Mesenchymal stem cell (in vitro differentiated cells and primary cell): ENCODE measurements at regions not wholly inside any gene's neighbourhood (a gene's known extent, or its start where the extent isn't known, plus 50 kb on each side); places are given as distances from the start of the nearest gene placed in this dataset.

Source experiments
- DNase-seq: peaks from one replicate; pipeline ENCODE4 v3.0.0-alpha.2; 2013
- H2AFZ ChIP-seq: one replicate; pipeline ENCODE4 v1.6.1; 2013; ENCODE audit warnings: low read depth, mild to moderate bottlenecking, control low read depth, inconsistent platforms, low read length, moderate library complexity
- H2AK5ac ChIP-seq: 2 replicates; pipeline ENCODE4 v1.6.1; 2013; ENCODE audit warnings: low read length, moderate library complexity, mild to moderate bottlenecking, inconsistent platforms; ENCODE audit not compliant: severe bottlenecking
- H2BK120ac ChIP-seq: one replicate; pipeline ENCODE4 v1.6.1; 2013; ENCODE audit warnings: low read depth, mild to moderate bottlenecking, inconsistent platforms, low read length, moderate library complexity
- H2BK12ac ChIP-seq, 2 experiments: one replicate each; pipeline ENCODE4 v1.6.1; 2013; ENCODE audit warnings: inconsistent platforms in 2 of 2, low read length in 2 of 2, mild to moderate bottlenecking in 2 of 2, moderate library complexity in 2 of 2, control low read depth in 1 of 2
- H2BK15ac ChIP-seq: one replicate; pipeline ENCODE4 v1.6.1; 2013; ENCODE audit warnings: mild to moderate bottlenecking, low read depth, inconsistent platforms; ENCODE audit not compliant: poor library complexity, severe bottlenecking
- H2BK5ac ChIP-seq: 2 replicates; pipeline ENCODE4 v1.6.1; 2013; ENCODE audit warnings: low read depth, mild to moderate bottlenecking, low read length, control low read depth, inconsistent platforms; ENCODE audit not compliant: poor library complexity, severe bottlenecking
- H3K14ac ChIP-seq, 2 experiments: one replicate each; pipeline ENCODE4 v1.6.1; 2013; ENCODE audit warnings: inconsistent platforms in 2 of 2, low read length in 2 of 2, control low read depth in 1 of 2, mild to moderate bottlenecking in 1 of 2, moderate library complexity in 1 of 2
- H3K18ac ChIP-seq, 2 experiments: one replicate each; pipeline ENCODE4 v1.6.1; 2013; ENCODE audit warnings: inconsistent platforms in 2 of 2, low read length in 2 of 2, control low read depth in 1 of 2, low read depth in 1 of 2, mild to moderate bottlenecking in 1 of 2
- H3K23ac ChIP-seq, 2 experiments: one replicate each; pipeline ENCODE4 v1.6.1; 2013; ENCODE audit warnings: inconsistent platforms in 2 of 2, low read length in 2 of 2, mild to moderate bottlenecking in 2 of 2, moderate library complexity in 2 of 2, control low read depth in 1 of 2
- H3K27ac ChIP-seq: 2 replicates; pipeline ENCODE4 v1.5.1; 2013; ENCODE audit warnings: mild to moderate bottlenecking, moderate library complexity, low read length, control low read depth, inconsistent platforms; ENCODE audit not compliant: poor library complexity, severe bottlenecking
- H3K27me3 ChIP-seq, 2 experiments: 2 replicates each; pipeline versions ENCODE4 v1.6.1 to v1.7.0; 2013; ENCODE audit warnings: low read length in 2 of 2, mild to moderate bottlenecking in 2 of 2, moderate library complexity in 2 of 2, control low read depth in 1 of 2, inconsistent platforms in 1 of 2; ENCODE audit not compliant: control insufficient read depth in 1 of 2, insufficient read depth in 1 of 2
- H3K36me3 ChIP-seq, 2 experiments: 2 replicates each; pipeline versions ENCODE4 v1.6.1 to v1.7.0; 2013; ENCODE audit warnings: low read length in 2 of 2, control low read depth in 1 of 2, inconsistent platforms in 1 of 2, low read depth in 1 of 2, mild to moderate bottlenecking in 1 of 2; ENCODE audit not compliant: insufficient read depth in 2 of 2, control insufficient read depth in 1 of 2
- H3K4ac ChIP-seq, 2 experiments: one replicate each; pipeline ENCODE4 v1.6.1; 2013; ENCODE audit warnings: inconsistent platforms in 2 of 2, low read length in 2 of 2, mild to moderate bottlenecking in 2 of 2, moderate library complexity in 2 of 2, control low read depth in 1 of 2, low read depth in 1 of 2
- H3K4me1 ChIP-seq: 2 replicates; pipeline ENCODE4 v1.6.1; 2013; ENCODE audit warnings: low read depth, low read length, control low read depth; ENCODE audit not compliant: control insufficient read depth, insufficient read depth
- H3K4me2 ChIP-seq: 2 replicates; pipeline ENCODE4 v1.6.1; 2013; ENCODE audit warnings: low read length, mild to moderate bottlenecking, inconsistent platforms; ENCODE audit not compliant: poor library complexity, severe bottlenecking
- H3K4me3 ChIP-seq, 2 experiments: 2 replicates each; pipeline versions ENCODE4 v1.5.1 to v1.7.0; 2013; ENCODE audit warnings: low read length in 2 of 2, mild to moderate bottlenecking in 2 of 2, control low read depth in 1 of 2, low read depth in 1 of 2; ENCODE audit not compliant: insufficient read depth in 1 of 2
- H3K79me1 ChIP-seq: replicated peaks from 2 replicates; pipeline ENCODE4 v1.6.1; 2013; ENCODE audit warnings: mild to moderate bottlenecking, control low read depth, low read length, inconsistent platforms; ENCODE audit not compliant: poor library complexity, severe bottlenecking
- H3K9ac ChIP-seq: 2 replicates; pipeline ENCODE4 v1.7.0; 2013; ENCODE audit warnings: mild to moderate bottlenecking, low read length, moderate library complexity
- H3K9me3 ChIP-seq: 2 replicates; pipeline ENCODE4 v1.7.0; 2013; ENCODE audit warnings: mild to moderate bottlenecking, low read length; ENCODE audit not compliant: control insufficient read depth
- H4K8ac ChIP-seq: one replicate; pipeline ENCODE4 v1.6.1; 2013; ENCODE audit warnings: inconsistent platforms, mild to moderate bottlenecking, low read length, moderate library complexity
- H4K91ac ChIP-seq: one replicate; pipeline ENCODE4 v1.6.1; 2013; ENCODE audit warnings: mild to moderate bottlenecking, low read length, inconsistent platforms
- WGBS: methylation state at CpG from one replicate; pipeline ENCODE4 v1.1.7; 2013; ENCODE audit warnings: mixed read lengths; 5-methylcytosine and 5-hydroxymethylcytosine counted together

DNA sequence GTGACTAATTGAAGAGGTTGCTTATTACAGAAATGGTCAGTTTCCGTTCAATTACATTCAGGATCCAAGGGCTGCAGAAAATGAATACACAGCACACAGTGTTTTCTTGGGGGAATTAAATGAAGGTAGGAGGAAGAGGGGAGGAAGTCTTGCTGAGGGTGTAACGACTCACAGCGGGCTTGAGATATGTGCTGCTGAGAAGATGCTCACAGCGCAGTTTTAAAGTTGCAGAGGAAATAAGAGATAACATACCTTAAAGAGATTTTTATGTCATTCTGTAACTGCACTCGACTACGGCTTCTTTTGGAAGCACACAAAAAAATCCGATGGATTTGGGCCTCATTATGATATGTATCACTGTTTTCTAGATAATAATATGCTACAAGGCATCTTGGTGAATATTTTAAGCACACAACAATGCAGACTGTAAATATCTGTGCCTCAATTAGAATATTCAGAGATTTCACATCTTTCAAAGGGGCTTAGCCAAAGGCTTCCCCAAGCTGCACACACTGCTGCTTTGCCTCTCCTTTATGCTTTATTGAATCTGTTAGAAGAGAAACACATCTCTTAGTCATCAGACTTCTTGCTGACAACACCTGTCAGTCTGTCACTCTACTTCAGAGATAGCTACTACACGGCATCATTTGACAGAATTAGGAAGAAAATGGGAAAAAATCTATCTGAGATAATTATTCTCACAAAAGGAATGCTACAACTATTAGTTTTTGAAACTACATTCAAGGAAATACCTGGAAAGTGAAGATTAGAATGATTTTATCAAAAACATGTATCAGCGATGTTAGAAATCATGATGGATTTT lies 773.2 kb downstream of the OTOL1 start:
- H3K27ac ChIP-seq = no peak overlapping the region
- H3K14ac ChIP-seq = no peak overlapping the region
- no peak overlapping the region for H2BK12ac ChIP-seq
- H3K4me1 ChIP-seq = no peaks in the 10 kb centered on the region
- H4K91ac ChIP-seq = no peak overlapping the region
- no peak overlapping the region for H3K18ac ChIP-seq
- no peak overlapping the region for H2BK5ac ChIP-seq
- H2AFZ ChIP-seq = no peak overlapping the region
- no peak overlapping the region for H3K4ac ChIP-seq
- WGBS = 86% methylated on average over 3 of the region's 9 CpGs
- no peaks in the 10 kb centered on the region for H3K27me3 ChIP-seq
- H4K8ac ChIP-seq = no peak overlapping the region
- no peak overlapping the region for H3K23ac ChIP-seq
- no peak overlapping the region for H2BK15ac ChIP-seq
- no peak overlapping the region for H2BK120ac ChIP-seq
- H3K4me3 ChIP-seq = no peak overlapping the region
- H3K9ac ChIP-seq = no peak overlapping the region
- H3K36me3 ChIP-seq = no peaks in the 10 kb centered on the region
- DNase-seq = no peak
- no peaks in the 10 kb centered on the region for H3K9me3 ChIP-seq
- H3K79me1 ChIP-seq = no peaks in the 10 kb centered on the region
- no peak overlapping the region for H3K4me2 ChIP-seq
- no peak overlapping the region for H2AK5ac ChIP-seq

- Histone ChIP-seq H3K4me2 (no peak overlapping the region), H2BK15ac (no peak overlapping the region), H3K23ac (no peak overlapping the region), H2AFZ (no peak overlapping the region), H3K9ac (no peak overlapping the region), H2BK12ac (no peak overlapping the region), H4K8ac (no peak overlapping the region), H3K9me3 (no peaks in the 10 kb centered on the region), H2BK120ac (no peak overlapping the region), H4K91ac (no peak overlapping the region), H3K4ac (no peak overlapping the region), H3K79me1 (no peaks in the 10 kb centered on the region), H3K14ac (no peak overlapping the region), H3K27ac (no peak overlapping the region), H3K36me3 (no peaks in the 10 kb centered on the region), H3K4me3 (no peak overlapping the region), H3K27me3 (no peaks in the 10 kb centered on the region), H2AK5ac (no peak overlapping the region), H3K18ac (no peak overlapping the region), H3K4me1 (no peaks in the 10 kb centered on the region), H2BK5ac (no peak overlapping the region)
- DNase-seq = no peak
Observed at GRCh38 chr3:162274070-162274469, 777.5 kb downstream of the OTOL1 start.

- no peak overlapping the region for H3K27ac ChIP-seq
- no peak overlapping the region for H3K23ac ChIP-seq
- no peak overlapping the region for H3K4me2 ChIP-seq
- no CpG with 5 or more reads among the region's 2 CpGs for WGBS
- no peak overlapping the region for H3K9ac ChIP-seq
- no peak overlapping the region for H3K4me3 ChIP-seq
- H3K36me3 ChIP-seq = no peaks in the 10 kb centered on the region
- no peak overlapping the region for H3K18ac ChIP-seq
- H3K79me1 ChIP-seq = no peaks in the 10 kb centered on the region
- H2AFZ ChIP-seq = no peak overlapping the region
- H3K4me1 ChIP-seq = no peaks in the 10 kb centered on the region
- H2BK15ac ChIP-seq = no peak overlapping the region
- no peak overlapping the region for H3K14ac ChIP-seq
- H4K8ac ChIP-seq = no peak overlapping the region
- no peak for DNase-seq
- H3K4ac ChIP-seq = no peak overlapping the region
- no peak overlapping the region for H2BK5ac ChIP-seq
- H2AK5ac ChIP-seq = no peak overlapping the region
- H4K91ac ChIP-seq = no peak overlapping the region
- H2BK12ac ChIP-seq = no peak overlapping the region
- H3K9me3 ChIP-seq = peaks cover 11% of the 10 kb centered on the region
- H2BK120ac ChIP-seq = no peak overlapping the region
- H3K27me3 ChIP-seq = no peaks in the 10 kb centered on the region
Observed at GRCh38 chr3:162278834-162279233, 782.2 kb downstream of the OTOL1 start.

DNA sequence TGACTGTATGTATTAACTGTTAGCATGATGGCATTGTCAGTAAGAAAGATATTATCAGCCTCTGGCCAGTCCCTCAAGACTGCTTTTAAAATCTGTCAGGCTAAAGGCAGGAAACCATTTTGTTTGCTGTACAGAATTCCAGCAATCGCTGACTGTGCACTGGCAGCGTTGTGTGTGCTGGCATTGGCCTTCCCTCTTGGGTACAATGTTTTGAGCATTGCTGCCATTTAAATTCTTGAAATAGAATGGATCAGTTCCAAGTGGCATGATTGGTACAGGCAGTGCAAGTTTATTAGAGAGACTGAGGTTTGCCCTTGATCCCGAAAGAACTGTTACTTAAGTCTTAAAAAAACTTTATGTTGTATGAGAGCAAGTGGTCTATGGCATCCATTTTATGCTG lies 788.7 kb downstream of the OTOL1 start:
- H2AK5ac ChIP-seq = no peak overlapping the region
- no peak overlapping the region for H3K4me2 ChIP-seq
- no peak overlapping the region for H4K8ac ChIP-seq
- no peak overlapping the region for H2BK5ac ChIP-seq
- H3K27ac ChIP-seq = no peak overlapping the region
- H3K18ac ChIP-seq = no peak overlapping the region
- peak overlapping the region in 1 of 2 experiments; percentile 69 for H3K4ac ChIP-seq
- H4K91ac ChIP-seq = no peak overlapping the region
- no peak overlapping the region for H2BK15ac ChIP-seq
- H2BK120ac ChIP-seq = no peak overlapping the region
- peaks cover 6% of the 10 kb centered on the region for H3K9me3 ChIP-seq
- H3K23ac ChIP-seq = peak overlapping the region in 1 of 2 experiments; percentile 80
- no peaks in the 10 kb centered on the region for H3K4me1 ChIP-seq
- H3K9ac ChIP-seq = no peak overlapping the region
- H3K4me3 ChIP-seq = no peak overlapping the region
- no peak for DNase-seq
- no peaks in the 10 kb centered on the region for H3K79me1 ChIP-seq
- WGBS = 94% methylated on average over 3 of the region's 3 CpGs
- no peaks in the 10 kb centered on the region for H3K27me3 ChIP-seq
- H2AFZ ChIP-seq = no peak overlapping the region
- no peak overlapping the region for H2BK12ac ChIP-seq
- no peaks in the 10 kb centered on the region for H3K36me3 ChIP-seq
- no peak overlapping the region for H3K14ac ChIP-seq
